ENCODE measurements at regions not wholly inside any gene's neighbourhood (a gene's known extent, or its start where the extent isn't known, plus 50 kb on each side); places are given as distances from the start of the nearest gene placed in this dataset. TPM values are rescaled to one million over a fixed set of nuclear protein-coding genes. Genes with fewer than 3 reads are reported as not detected.
"Not testable (repeated sequence)": the region's sequence is repeated elsewhere in the genome, so short reads cannot be mapped to it uniquely, and the experiment has no call there.

DNA sequence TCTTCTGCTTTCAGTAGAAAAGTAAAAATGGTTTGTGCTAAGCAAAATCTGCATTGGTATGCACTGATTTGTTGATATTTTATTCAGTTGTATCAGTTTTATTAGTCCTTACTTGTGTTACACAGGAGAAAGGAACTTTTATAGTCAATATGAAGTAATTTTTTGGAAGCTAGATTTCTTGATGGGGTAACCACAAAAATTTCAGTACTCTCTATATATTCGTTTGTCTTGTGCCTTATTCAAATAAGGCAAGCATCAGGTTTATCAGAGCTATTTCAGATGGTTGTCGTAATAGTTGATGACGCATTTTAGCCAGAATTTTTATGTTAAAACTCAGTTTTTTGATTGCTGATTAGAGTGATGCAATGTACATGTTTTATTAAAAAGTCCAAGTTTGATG, 50.7 kb upstream of the NIPA1 start:
- H2BK120ac ChIP-seq (ENCODE audit: low read depth, low read length), result no peak overlapping the region

DNA sequence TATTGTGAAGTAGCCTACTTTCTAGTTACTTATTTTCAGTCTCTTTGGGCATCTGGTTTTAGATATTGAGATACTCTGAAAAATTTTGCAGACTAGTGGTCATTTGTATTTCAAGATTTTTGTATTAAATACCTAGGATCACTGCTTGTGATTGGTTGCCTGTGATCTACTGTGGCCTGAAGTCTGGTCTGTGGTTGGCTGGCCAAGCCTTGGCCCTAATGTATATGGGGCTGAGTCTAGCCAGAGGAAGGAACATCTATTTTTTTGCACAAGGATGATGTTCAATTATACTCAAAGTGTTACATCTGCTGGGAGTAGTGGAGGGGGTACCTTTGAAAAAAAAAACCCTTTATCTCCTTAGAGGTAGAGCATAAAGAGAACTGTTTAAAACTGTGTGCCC, 50.2 kb upstream of the NIPA1 start:
- H3K18ac ChIP-seq (ENCODE audit: low read length); H2BK120ac ChIP-seq (ENCODE audit: low read depth, low read length); H2BK15ac ChIP-seq (ENCODE audit: low read length); H3K9me3 ChIP-seq (replicated peaks in 1 of 2; ENCODE audit: control insufficient read depth in 2 of 2, insufficient read depth in 1 of 2, low read depth in 1 of 2, low read length in 2 of 2); H3K79me1 ChIP-seq (ENCODE audit: low read depth, low read length); H3K4ac ChIP-seq (ENCODE audit: low read length); H3K36me3 ChIP-seq (replicated peaks in 1 of 2; ENCODE audit: control insufficient read depth in 2 of 2, insufficient read depth in 2 of 2, low read length in 2 of 2); H4K8ac ChIP-seq (ENCODE audit: low read depth, low read length); H2AFZ ChIP-seq (ENCODE audit: low read length); H3K27ac ChIP-seq (replicated peaks; ENCODE audit: low read length); H3K14ac ChIP-seq (ENCODE audit: low read length); H3K27me3 ChIP-seq (ENCODE audit: control insufficient read depth in 3 of 3, insufficient read depth in 3 of 3, low read depth in 1 of 3, low read length in 3 of 3); H3K9ac ChIP-seq (ENCODE audit: low read depth, low read length, poor library complexity); H3K4me3 ChIP-seq (ENCODE audit: low read length in 2 of 2); H3K23ac ChIP-seq (ENCODE audit: low read depth, low read length, poor library complexity); H3K4me1 ChIP-seq (ENCODE audit: control insufficient read depth in 2 of 2, insufficient read depth in 1 of 2, low read depth in 1 of 2, low read length in 2 of 2); H2BK5ac ChIP-seq (ENCODE audit: low read length); DNase-seq (ENCODE audit: low spot score); H4K91ac ChIP-seq (ENCODE audit: low read depth, low read length, poor library complexity); H2AK5ac ChIP-seq (ENCODE audit: low read depth, low read length); H3K4me2 ChIP-seq (ENCODE audit: insufficient read depth, low read length, poor library complexity, severe bottlenecking); H2BK12ac ChIP-seq (ENCODE audit: low read length): not testable (repeated sequence)

More for the DNA sequence above, 50.7 kb upstream of the NIPA1 start:
- Histone ChIP-seq H3K9ac (ENCODE audit: low read depth, low read length, poor library complexity) (no peak overlapping the region), H2AFZ (ENCODE audit: low read length) (no peak overlapping the region), H4K91ac (ENCODE audit: low read depth, low read length, poor library complexity) (no peak overlapping the region), H2BK12ac (ENCODE audit: low read length) (no peak overlapping the region), H3K4me3 (ENCODE audit: low read length in 2 of 2) (no peak overlapping the region), H3K36me3 (replicated peaks in 1 of 2; ENCODE audit: control insufficient read depth in 2 of 2, insufficient read depth in 2 of 2, low read length in 2 of 2) (no peaks in the 10 kb centered on the region), H3K14ac (ENCODE audit: low read length) (no peak overlapping the region), H4K8ac (ENCODE audit: low read depth, low read length) (no peak overlapping the region), H2BK15ac (ENCODE audit: low read length) (no peak overlapping the region), H3K79me1 (ENCODE audit: low read depth, low read length) (no peaks in the 10 kb centered on the region), H2BK5ac (ENCODE audit: low read length) (no peak overlapping the region), H3K9me3 (replicated peaks in 1 of 2; ENCODE audit: control insufficient read depth in 2 of 2, insufficient read depth in 1 of 2, low read depth in 1 of 2, low read length in 2 of 2) (no peaks in the 10 kb centered on the region), H3K23ac (ENCODE audit: low read depth, low read length, poor library complexity) (no peak overlapping the region), H3K4me2 (ENCODE audit: insufficient read depth, low read length, poor library complexity, severe bottlenecking) (no peak overlapping the region), H3K27me3 (ENCODE audit: control insufficient read depth in 3 of 3, insufficient read depth in 3 of 3, low read depth in 1 of 3, low read length in 3 of 3) (no peaks in the 10 kb centered on the region), H3K4ac (ENCODE audit: low read length) (no peak overlapping the region), H3K18ac (ENCODE audit: low read length) (no peak overlapping the region), H3K4me1 (ENCODE audit: control insufficient read depth in 2 of 2, insufficient read depth in 1 of 2, low read depth in 1 of 2, low read length in 2 of 2) (no peaks in the 10 kb centered on the region), H2AK5ac (ENCODE audit: low read depth, low read length) (no peak overlapping the region), H3K27ac (replicated peaks; ENCODE audit: low read length) (no peak overlapping the region)
- DNase-seq (ENCODE audit: low spot score), result no peak
- WGBS, 2 donors (ENCODE audit: extremely low coverage in 2 of 2, insufficient read length in 2 of 2, insufficient replicate concordance in 1 of 2), result no CpG with 5 or more reads among the region's 3 CpGs

Small RNA genes in the stretch of these regions (small RNA-seq; reads per million reads assigned to genes)
- gene AC138649.4 (ENCODE audit: insufficient read depth), result not detected
- not detected for gene RN7SL495P (ENCODE audit: insufficient read depth)
